H9 (cell line): ENCODE measurements at regions not wholly inside any gene's neighbourhood (a gene's known extent, or its start where the extent isn't known, plus 50 kb on each side); places are given as distances from the start of the nearest gene placed in this dataset.

Source experiments
- DNase-seq: peaks from one replicate; pipeline ENCODE4 v3.0.0-alpha.2; 2017
- H2AFZ ChIP-seq: one replicate; pipeline ENCODE4 v1.6.1; 2013; ENCODE audit warnings: mild to moderate bottlenecking, low read length, control low read depth, moderate library complexity
- H2AK5ac ChIP-seq: 2 replicates; pipeline ENCODE4 v1.6.1; 2013; ENCODE audit warnings: low read length, control low read depth, mixed read lengths; ENCODE audit not compliant: insufficient read length
- H2BK120ac ChIP-seq: one replicate; pipeline ENCODE4 v1.6.1; 2013; ENCODE audit warnings: low read depth, mild to moderate bottlenecking, low read length, control low read depth, inconsistent platforms; ENCODE audit not compliant: poor library complexity, severe bottlenecking
- H2BK12ac ChIP-seq: 2 replicates; pipeline ENCODE4 v1.6.1; 2013; ENCODE audit warnings: low read length, control low read depth, mixed read lengths, low read depth; ENCODE audit not compliant: insufficient read length
- H2BK15ac ChIP-seq: 2 replicates; pipeline ENCODE4 v1.6.1; 2013; ENCODE audit warnings: low read depth, low read length, control low read depth
- H2BK20ac ChIP-seq: one replicate; pipeline ENCODE4 v1.6.1; 2013; ENCODE audit warnings: low read depth, mild to moderate bottlenecking, low read length, control low read depth, inconsistent platforms; ENCODE audit not compliant: poor library complexity, severe bottlenecking
- H2BK5ac ChIP-seq: 2 replicates; pipeline ENCODE4 v1.6.1; 2013; ENCODE audit warnings: low read length, control low read depth, mixed read lengths; ENCODE audit not compliant: insufficient read length
- H3K14ac ChIP-seq: 2 replicates; pipeline ENCODE4 v1.6.1; 2013; ENCODE audit warnings: low read length, control low read depth; ENCODE audit not compliant: insufficient read depth
- H3K18ac ChIP-seq: 2 replicates; pipeline ENCODE4 v1.6.1; 2013; ENCODE audit warnings: low read depth, mild to moderate bottlenecking, mixed read lengths, low read length, control low read depth; ENCODE audit not compliant: insufficient read length
- H3K23ac ChIP-seq: 2 replicates; pipeline ENCODE4 v1.6.1; 2013; ENCODE audit warnings: low read length, control low read depth, mixed read lengths, low read depth; ENCODE audit not compliant: insufficient read length
- H3K23me2 ChIP-seq: 2 replicates; pipeline ENCODE4 v1.6.1; 2013; ENCODE audit warnings: low read depth, mild to moderate bottlenecking, mixed read lengths, low read length, control low read depth; ENCODE audit not compliant: insufficient read length, poor library complexity, severe bottlenecking
- H3K27ac ChIP-seq: 2 replicates; pipeline ENCODE4 v1.5.1; 2013; ENCODE audit warnings: low read length, control low read depth, mixed read lengths, low read depth; ENCODE audit not compliant: insufficient read length
- H3K27me3 ChIP-seq: 2 replicates; pipeline ENCODE4 v1.6.1; 2013; ENCODE audit warnings: low read length, control low read depth, inconsistent platforms; ENCODE audit not compliant: insufficient read depth
- H3K4ac ChIP-seq: 2 replicates; pipeline ENCODE4 v1.6.1; 2013; ENCODE audit warnings: low read depth, mild to moderate bottlenecking, control low read depth, inconsistent platforms, low read length, moderate library complexity
- H3K4me1 ChIP-seq: 2 replicates; pipeline ENCODE4 v1.6.1; 2013; ENCODE audit warnings: low read length, control low read depth, inconsistent platforms; ENCODE audit not compliant: insufficient read depth
- H3K4me2 ChIP-seq: 2 replicates; pipeline ENCODE4 v1.6.1; 2013; ENCODE audit warnings: low read length, control low read depth, mixed read lengths; ENCODE audit not compliant: insufficient read length, insufficient read depth
- H3K56ac ChIP-seq: 2 replicates; pipeline ENCODE4 v1.6.1; 2013; ENCODE audit warnings: low read depth, mild to moderate bottlenecking, mixed read lengths, low read length, control low read depth; ENCODE audit not compliant: insufficient read length
- H3K79me1 ChIP-seq: 2 replicates; pipeline ENCODE4 v1.6.1; 2013; ENCODE audit warnings: low read depth, mild to moderate bottlenecking, moderate library complexity, low read length, control low read depth, inconsistent platforms; ENCODE audit not compliant: insufficient read depth, poor library complexity, severe bottlenecking
- H3K79me2 ChIP-seq: 2 replicates; pipeline ENCODE4 v1.6.1; 2013; ENCODE audit warnings: low read length, control low read depth, inconsistent platforms; ENCODE audit not compliant: insufficient read depth
- H3K9ac ChIP-seq: 2 replicates; pipeline ENCODE4 v1.6.1; 2013; ENCODE audit warnings: low read length, control low read depth, mixed read lengths; ENCODE audit not compliant: insufficient read length; ENCODE audit errors: extremely low read depth
- H3K9me3 ChIP-seq: one replicate; pipeline ENCODE4 v1.6.1; 2013; ENCODE audit warnings: low read depth, low read length, inconsistent platforms; ENCODE audit not compliant: control insufficient read depth
- H3T11ph ChIP-seq: one replicate; pipeline ENCODE4 v1.6.1; 2013; ENCODE audit warnings: mild to moderate bottlenecking, low read length, control low read depth, inconsistent platforms
- H4K20me1 ChIP-seq: one replicate; pipeline ENCODE4 v1.6.1; 2013; ENCODE audit not compliant: control insufficient read depth, insufficient read length, insufficient read depth
- H4K5ac ChIP-seq: 2 replicates; pipeline ENCODE4 v1.6.1; 2013; ENCODE audit warnings: low read depth, mild to moderate bottlenecking, mixed read lengths, low read length, control low read depth; ENCODE audit not compliant: insufficient read length
- H4K8ac ChIP-seq: replicated peaks from 2 replicates; pipeline ENCODE4 v1.6.1; 2013; ENCODE audit warnings: low read length, control low read depth, mixed read lengths, low read depth; ENCODE audit not compliant: insufficient read length
- H4K91ac ChIP-seq: 2 replicates; pipeline ENCODE4 v1.6.1; 2013; ENCODE audit warnings: low read depth, mild to moderate bottlenecking, moderate library complexity, mixed read lengths, low read length, control low read depth; ENCODE audit not compliant: insufficient read length
- H3K27ac Mint-ChIP-seq, 3 experiments: 2 replicates in 2 of 3; 3 replicates in 1 of 3; pipeline ENCODE4 v1.8.0; 2020 to 2021; ENCODE audit warnings: mixed read lengths in 3 of 3, mild to moderate bottlenecking in 1 of 3, moderate library complexity in 1 of 3
- H3K27me3 Mint-ChIP-seq: 2 replicates; pipeline ENCODE4 v1.8.0; 2021; ENCODE audit warnings: low read depth, mild to moderate bottlenecking, moderate library complexity, mixed read lengths
- H3K36me3 Mint-ChIP-seq, 3 experiments: 2 replicates in 2 of 3; 3 replicates in 1 of 3; pipeline ENCODE4 v1.8.0; 2020 to 2021; ENCODE audit warnings: low read depth in 3 of 3, mixed read lengths in 3 of 3; ENCODE audit not compliant: insufficient read depth in 1 of 3
- H3K4me1 Mint-ChIP-seq, 2 experiments: 2 replicates each; pipeline ENCODE4 v1.8.0; 2020; ENCODE audit warnings: mixed read lengths in 2 of 2
- H3K4me3 Mint-ChIP-seq, 2 experiments: 2 replicates in 1 of 2; 3 replicates in 1 of 2; pipeline ENCODE4 v1.8.0; 2020 to 2021; ENCODE audit warnings: mild to moderate bottlenecking in 2 of 2, mixed read lengths in 2 of 2, moderate library complexity in 1 of 2
- H3K9me3 Mint-ChIP-seq, 2 experiments: 2 replicates in 1 of 2; 3 replicates in 1 of 2; pipeline ENCODE4 v1.8.0; 2020; ENCODE audit warnings: mild to moderate bottlenecking in 2 of 2, mixed read lengths in 2 of 2, moderate library complexity in 1 of 2
- CTCF ChIP-seq: fragments of 200-600 bp; sonication (generic); conservative IDR thresholded peaks from 3 replicates; pipeline ENCODE4 v1.8.0; 2021; ENCODE audit warnings: antibody characterized with exemption, mild to moderate bottlenecking
- WGBS: extraction: QIAGEN DNeasy Blood & Tissue Kit; methylation state at CpG from one replicate; pipeline ENCODE4 v1.1.7; 2013; ENCODE audit warnings: missing lambda C conversion rate, low lambda C conversion rate, mixed read lengths; ENCODE audit not compliant: insufficient read length; ENCODE audit errors: extremely low coverage; 5-methylcytosine and 5-hydroxymethylcytosine counted together

GRCh38 chr3:191795196-191795595 is 334.2 kb downstream of the PYDC2 start:
- Histone ChIP-seq H3T11ph (no peak overlapping the region), H4K91ac (no peak overlapping the region), H3K9ac (no peak overlapping the region), H3K23ac (no peak overlapping the region), H3K9me3 (no peaks in the 10 kb centered on the region), H3K27me3 (no peaks in the 10 kb centered on the region), H3K4me1 (no peaks in the 10 kb centered on the region), H2AFZ (no peak overlapping the region), H2BK20ac (no peak overlapping the region), H4K5ac (no peak overlapping the region), H3K79me2 (no peaks in the 10 kb centered on the region), H2AK5ac (no peak overlapping the region), H3K23me2 (no peaks in the 10 kb centered on the region), H3K18ac (no peak overlapping the region), H3K79me1 (no peaks in the 10 kb centered on the region), H2BK5ac (no peak overlapping the region), H4K20me1 (no peaks in the 10 kb centered on the region), H3K27ac (no peak overlapping the region), H3K14ac (no peak overlapping the region), H3K4ac (no peak overlapping the region), H3K56ac (no peak overlapping the region), H2BK120ac (no peak overlapping the region), H2BK15ac (no peak overlapping the region), H2BK12ac (no peak overlapping the region), H4K8ac (no peak overlapping the region), H3K4me2 (no peak overlapping the region)
- Mint-ChIP-seq H3K27me3 (no peaks in the 10 kb centered on the region), H3K27ac (no peak overlapping the region), H3K4me3 (no peak overlapping the region), H3K4me1 (no peaks in the 10 kb centered on the region), H3K36me3 (peaks cover 15 to 22% (median 16%) of the 10 kb centered on the region in 3 experiments), H3K9me3 (peaks cover 17 to 22% of the 10 kb centered on the region in 2 experiments)
- DNase-seq, result no peak
- TF ChIP-seq CTCF, result no peak
- no CpG with 5 or more reads among the region's 1 CpG for WGBS
